ENCODE measurements at regions not wholly inside any gene's neighbourhood (a gene's known extent, or its start where the extent isn't known, plus 50 kb on each side); places are given as distances from the start of the nearest gene placed in this dataset.

GRCh38 chr12:4969405-4969804 is 59.7 kb downstream of the KCNA1 start:
- no peak for DNase-seq (ENCODE audit: low read depth)

DNA sequence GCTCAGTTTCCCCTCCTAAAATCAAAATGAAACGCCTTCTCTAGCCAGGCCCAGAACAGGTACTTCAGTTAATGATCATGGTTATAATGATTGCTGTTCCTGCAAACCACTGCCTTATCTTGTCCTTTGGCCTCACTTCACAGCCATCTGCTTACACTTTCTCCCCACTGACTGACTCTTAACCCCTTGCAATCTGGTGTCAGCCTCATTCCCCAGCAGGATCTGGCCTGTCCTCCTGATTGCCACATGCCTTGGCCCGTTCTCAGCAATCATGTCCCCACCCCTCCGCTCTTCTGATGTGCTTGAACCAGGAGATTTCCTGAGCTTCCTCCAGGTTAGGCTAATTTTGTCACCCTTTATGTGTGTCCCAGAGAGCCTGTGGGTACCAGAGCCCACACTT is 64.5 kb downstream of the KCNA1 start:
- no peak for DNase-seq (ENCODE audit: low read depth)

GRCh38 chr12:4975574-4975973 is 65.9 kb downstream of the KCNA1 start:
- no peak for DNase-seq (ENCODE audit: low read depth)

- DNase-seq (ENCODE audit: low read depth): no peak
Observed at GRCh38 chr12:4977102-4977501, 66.6 kb upstream of the KCNA5 start.

DNA sequence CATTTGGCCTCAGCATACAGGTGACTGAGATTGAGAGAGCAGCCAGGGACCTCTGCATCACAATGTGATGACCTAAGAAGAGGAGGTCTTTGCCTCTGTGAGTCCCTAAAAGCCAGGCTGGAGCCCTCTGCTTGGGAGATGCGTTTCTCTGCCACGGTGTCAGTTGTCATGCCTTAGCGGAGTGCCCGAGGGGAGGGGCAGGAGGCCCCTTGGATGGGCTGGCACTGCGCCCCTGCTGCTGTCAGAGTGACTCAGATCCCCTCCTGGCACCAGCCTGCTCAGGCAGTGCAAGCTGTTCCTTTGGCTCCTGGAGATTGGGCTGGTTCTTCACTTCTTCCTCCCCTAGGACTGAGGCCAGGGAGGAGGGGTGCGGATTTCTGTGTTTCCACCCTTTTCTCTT is 64.9 kb upstream of the KCNA5 start:
- peak; percentile 49 for DNase-seq (ENCODE audit: low read depth)

DNA sequence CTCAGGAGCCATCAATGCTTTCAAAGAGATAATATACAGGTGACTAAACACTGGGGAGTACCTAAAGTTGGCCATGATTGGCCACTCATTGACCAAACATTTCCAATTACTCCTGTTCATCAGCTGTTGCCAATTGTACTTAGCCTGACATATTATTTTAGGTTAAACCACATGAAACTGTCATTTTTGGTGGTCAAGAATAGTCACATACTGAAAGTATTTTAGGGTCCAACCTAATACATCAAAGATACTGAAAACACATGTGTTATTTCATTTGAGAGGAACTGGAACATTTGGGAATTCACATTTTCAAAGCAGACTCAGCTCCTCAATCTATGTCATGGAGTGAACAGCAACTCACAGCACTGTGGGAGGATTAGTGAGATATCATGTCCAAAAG is 63.9 kb upstream of the KCNA5 start:
- DNase-seq (ENCODE audit: low read depth): peak; percentile 40

DNA sequence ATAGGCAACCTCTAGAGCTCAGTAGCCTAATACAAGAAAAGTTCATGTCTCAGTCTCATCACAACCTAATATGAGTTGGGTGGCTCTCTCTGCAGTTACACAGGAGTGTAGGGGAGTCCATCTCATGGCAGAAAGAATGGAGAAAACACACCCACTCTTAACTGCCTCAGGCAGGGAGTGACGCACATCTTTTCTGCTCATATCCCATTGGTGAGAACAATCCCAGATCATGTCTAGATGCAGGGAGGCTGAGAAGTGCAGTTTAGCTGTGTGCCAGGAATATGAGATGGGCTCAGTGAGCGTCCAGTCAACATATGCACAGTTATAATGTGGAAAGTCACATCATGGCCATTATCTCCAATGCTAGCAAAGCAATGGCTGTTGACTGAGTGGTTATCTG is 59.3 kb upstream of the KCNA5 start:
- no peak for DNase-seq (ENCODE audit: low read depth)

- no peak for DNase-seq (ENCODE audit: low read depth)
Observed at GRCh38 chr12:4984971-4985370, 58.7 kb upstream of the KCNA5 start.

DNA sequence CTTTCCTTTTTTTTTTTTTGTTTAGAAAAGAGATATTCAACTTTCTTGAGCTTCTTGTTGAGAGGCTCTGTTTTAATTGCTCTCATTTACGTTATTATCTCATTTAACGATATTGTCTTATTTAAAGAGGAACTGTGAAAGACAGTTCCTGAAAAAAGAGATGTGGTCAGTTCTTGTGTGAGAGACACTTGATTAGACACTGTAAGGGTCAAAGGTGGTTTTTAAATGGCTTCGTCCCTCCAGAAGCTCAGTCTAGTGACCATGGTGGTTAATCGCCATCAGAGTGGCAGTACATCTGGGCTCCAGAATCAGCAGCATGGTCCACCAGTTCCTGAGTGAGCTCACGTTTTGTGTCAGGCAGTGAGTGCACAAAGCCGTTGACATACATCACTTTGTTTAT is 57.9 kb upstream of the KCNA5 start:
- no peak for DNase-seq (ENCODE audit: low read depth)

- DNase-seq (ENCODE audit: low read depth): no peak
Observed at GRCh38 chr12:4987076-4988046, 56.3 kb upstream of the KCNA5 start.

DNA sequence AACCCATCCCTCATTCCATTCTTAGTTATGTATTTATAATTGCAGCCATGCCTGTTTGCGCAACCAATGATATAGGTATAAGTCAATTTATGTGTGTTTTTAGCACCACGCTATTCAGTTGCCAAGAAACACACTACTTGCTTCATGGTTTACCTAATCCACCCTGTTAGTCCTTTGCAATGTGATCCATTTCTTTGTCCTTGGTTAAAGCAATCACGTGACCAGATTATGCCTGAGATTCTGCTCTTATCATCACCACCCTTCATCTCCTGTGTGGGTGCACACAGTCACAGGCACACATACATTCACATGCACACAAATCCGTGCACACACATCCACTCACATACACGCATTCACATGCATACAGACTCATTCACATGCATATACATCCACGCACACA is 52.3 kb upstream of the KCNA5 start:
- no peak for DNase-seq (ENCODE audit: low read depth)

- DNase-seq (ENCODE audit: low read depth): no peak
Observed at GRCh38 chr12:4991801-4992200, 51.9 kb upstream of the KCNA5 start.

GRCh38 chr12:4992871-4993270 is 50.8 kb upstream of the KCNA5 start:
- no peak for DNase-seq (ENCODE audit: low read depth)

All from LHCN-M2 (cell line).